ENCODE measurements at regions not wholly inside any gene's neighbourhood (a gene's known extent, or its start where the extent isn't known, plus 50 kb on each side); places are given as distances from the start of the nearest gene placed in this dataset.

DNA sequence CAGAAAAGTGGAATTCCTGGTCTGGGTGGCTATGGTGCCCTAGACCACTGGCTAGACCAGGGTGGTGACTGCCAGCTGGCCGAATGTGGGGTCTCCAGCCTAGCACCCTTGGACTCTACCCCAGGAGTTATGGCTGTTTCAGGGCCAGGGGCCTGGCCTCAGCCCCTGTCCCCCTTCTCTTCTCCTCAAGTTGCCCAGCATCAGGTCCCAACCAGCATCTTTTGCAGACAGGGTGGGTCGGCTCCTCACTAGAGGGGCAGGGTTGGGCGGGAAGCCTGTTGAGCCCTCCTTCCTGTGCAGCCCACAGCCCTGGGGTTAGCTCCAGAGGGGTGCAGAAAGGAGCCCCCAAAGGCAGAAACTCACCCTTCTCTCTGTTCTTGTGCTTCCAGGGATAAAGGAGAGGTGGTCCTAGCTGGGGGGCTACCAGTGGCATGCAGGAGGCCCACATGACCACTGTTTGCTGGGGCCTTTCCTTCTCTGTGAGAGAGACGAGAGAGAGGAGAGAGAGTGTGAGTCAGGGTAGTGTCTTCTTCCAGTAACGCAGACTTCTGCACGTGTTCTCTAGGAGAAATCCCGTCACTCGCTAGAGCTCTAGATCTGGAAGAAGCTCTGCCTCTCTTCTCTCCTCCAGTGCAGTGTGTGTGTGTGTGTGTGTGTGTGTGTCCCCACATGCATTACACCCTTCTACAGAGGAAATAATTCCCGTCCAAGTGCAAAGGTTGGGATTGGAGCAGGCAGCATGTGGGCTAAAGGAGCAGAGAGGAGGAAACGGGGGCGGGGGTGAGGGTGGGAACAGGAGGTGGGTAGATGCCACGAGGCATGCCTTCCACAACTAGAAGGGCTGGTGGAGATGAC, 209.4 kb downstream of the SEC14L1 start:
- TF ChIP-seq, protein P1, sequence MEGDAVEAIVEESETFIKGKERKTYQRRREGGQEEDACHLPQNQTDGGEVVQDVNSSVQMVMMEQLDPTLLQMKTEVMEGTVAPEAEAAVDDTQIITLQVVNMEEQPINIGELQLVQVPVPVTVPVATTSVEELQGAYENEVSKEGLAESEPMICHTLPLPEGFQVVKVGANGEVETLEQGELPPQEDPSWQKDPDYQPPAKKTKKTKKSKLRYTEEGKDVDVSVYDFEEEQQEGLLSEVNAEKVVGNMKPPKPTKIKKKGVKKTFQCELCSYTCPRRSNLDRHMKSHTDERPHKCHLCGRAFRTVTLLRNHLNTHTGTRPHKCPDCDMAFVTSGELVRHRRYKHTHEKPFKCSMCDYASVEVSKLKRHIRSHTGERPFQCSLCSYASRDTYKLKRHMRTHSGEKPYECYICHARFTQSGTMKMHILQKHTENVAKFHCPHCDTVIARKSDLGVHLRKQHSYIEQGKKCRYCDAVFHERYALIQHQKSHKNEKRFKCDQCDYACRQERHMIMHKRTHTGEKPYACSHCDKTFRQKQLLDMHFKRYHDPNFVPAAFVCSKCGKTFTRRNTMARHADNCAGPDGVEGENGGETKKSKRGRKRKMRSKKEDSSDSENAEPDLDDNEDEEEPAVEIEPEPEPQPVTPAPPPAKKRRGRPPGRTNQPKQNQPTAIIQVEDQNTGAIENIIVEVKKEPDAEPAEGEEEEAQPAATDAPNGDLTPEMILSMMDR (IDR thresholded peaks at IDR 0.05; ENCODE audit: insufficient read depth, low read length, poor library complexity, severe bottlenecking): no peak
- DNase-seq (ENCODE audit: extremely low read depth, insufficient read length): no peak

GRCh38 chr17:77352441-77352840, 211.7 kb downstream of the SEC14L1 start:
- H3K27me3 ChIP-seq (replicated peaks; ENCODE audit: control insufficient read depth, insufficient read depth, low read length): no peaks in the 10 kb centered on the region
- H3K36me3 ChIP-seq (ENCODE audit: control insufficient read depth, insufficient read depth, low read length): no peaks in the 10 kb centered on the region
- no peak overlapping the region for H3K4me3 ChIP-seq (replicated peaks; ENCODE audit: low read depth, low read length)
- DNase-seq (ENCODE audit: extremely low read depth, insufficient read length): no peak
- TF ChIP-seq, protein P1 (IDR thresholded peaks at IDR 0.05; ENCODE audit: insufficient read depth, low read length, poor library complexity, severe bottlenecking): no peak

More for the DNA sequence above, 209.4 kb downstream of the SEC14L1 start:
- Histone ChIP-seq H3K4me3 (replicated peaks; ENCODE audit: low read depth, low read length) (no peak overlapping the region), H3K36me3 (ENCODE audit: control insufficient read depth, insufficient read depth, low read length) (no peaks in the 10 kb centered on the region), H3K27me3 (replicated peaks; ENCODE audit: control insufficient read depth, insufficient read depth, low read length) (no peaks in the 10 kb centered on the region)

- TF ChIP-seq, protein P1 (IDR thresholded peaks at IDR 0.05; ENCODE audit: insufficient read depth, low read length, poor library complexity, severe bottlenecking): no peak
- no peaks in the 10 kb centered on the region for H3K36me3 ChIP-seq (ENCODE audit: control insufficient read depth, insufficient read depth, low read length)
- H3K27me3 ChIP-seq (replicated peaks; ENCODE audit: control insufficient read depth, insufficient read depth, low read length): no peaks in the 10 kb centered on the region
- DNase-seq (ENCODE audit: extremely low read depth, insufficient read length): no peak
- H3K4me3 ChIP-seq (replicated peaks; ENCODE audit: low read depth, low read length): no peak overlapping the region
These were observed 212.2 kb downstream of the SEC14L1 start for GRCh38 chr17:77352996-77353395.

DNA sequence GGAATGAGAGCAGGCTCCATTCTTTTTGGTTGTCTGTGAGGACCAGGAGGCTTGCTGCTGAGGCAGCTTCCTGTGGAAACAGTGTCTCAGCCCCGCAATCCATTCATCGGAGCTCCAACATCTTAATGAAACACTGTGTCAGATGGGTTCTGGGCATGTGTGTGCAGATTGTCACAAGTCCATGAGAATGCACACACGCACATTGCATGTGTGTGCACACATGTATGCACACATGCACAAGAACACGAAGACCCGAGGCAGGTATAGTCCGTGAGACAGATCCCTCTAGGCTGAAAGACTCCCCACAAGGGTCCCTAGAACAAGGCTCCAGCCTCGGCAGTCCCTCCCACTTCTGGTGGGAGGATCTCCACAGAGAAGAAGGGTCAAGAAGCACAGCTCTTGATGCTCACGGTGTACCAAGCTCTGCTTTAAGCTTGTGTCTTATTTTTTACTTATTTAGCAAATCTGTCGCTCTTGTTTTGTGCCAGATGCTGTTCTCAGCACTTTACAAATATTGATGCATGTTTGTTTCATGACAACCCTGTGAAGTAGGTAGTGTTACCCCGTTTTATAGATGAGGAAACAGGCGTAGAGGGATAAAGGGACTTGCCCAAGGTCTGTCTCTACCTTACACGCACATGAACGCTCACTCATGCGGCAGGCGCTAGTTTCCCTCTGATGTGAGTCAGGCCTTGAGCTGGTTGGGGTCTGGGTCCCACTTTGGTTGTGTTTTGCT, 213.1 kb downstream of the SEC14L1 start:
- TF ChIP-seq, protein P1 (IDR thresholded peaks at IDR 0.05; ENCODE audit: insufficient read depth, low read length, poor library complexity, severe bottlenecking): no peak
- Histone ChIP-seq H3K36me3 (ENCODE audit: control insufficient read depth, insufficient read depth, low read length) (no peaks in the 10 kb centered on the region), H3K4me3 (replicated peaks; ENCODE audit: low read depth, low read length) (no peak overlapping the region), H3K27me3 (replicated peaks; ENCODE audit: control insufficient read depth, insufficient read depth, low read length) (no peaks in the 10 kb centered on the region)
- no peak for DNase-seq (ENCODE audit: extremely low read depth, insufficient read length)

GRCh38 chr17:77354420-77354669, 213.6 kb downstream of the SEC14L1 start:
- Histone ChIP-seq H3K27me3 (replicated peaks; ENCODE audit: control insufficient read depth, insufficient read depth, low read length) (no peaks in the 10 kb centered on the region), H3K36me3 (ENCODE audit: control insufficient read depth, insufficient read depth, low read length) (no peaks in the 10 kb centered on the region), H3K4me3 (replicated peaks; ENCODE audit: low read depth, low read length) (no peak overlapping the region)
- DNase-seq (ENCODE audit: extremely low read depth, insufficient read length): no peak
- TF ChIP-seq, protein P1 (IDR thresholded peaks at IDR 0.05; ENCODE audit: insufficient read depth, low read length, poor library complexity, severe bottlenecking): no peak

Data from GM06990 (cell line).